Urothelium cell line (cell line): ENCODE measurements at regions not wholly inside any gene's neighbourhood (a gene's known extent, or its start where the extent isn't known, plus 50 kb on each side); places are given as distances from the start of the nearest gene placed in this dataset.
A peak's percentile ranks its signal among the peaks of the same experiment; 100 is the strongest.
"Not testable (repeated sequence)": the region's sequence is repeated elsewhere in the genome, so short reads cannot be mapped to it uniquely, and the experiment has no call there.

Experiments
- DNase-seq: peaks from one replicate; pipeline ENCODE4 v3.0.0; 2011; ENCODE audit warnings: low spot score, mixed read lengths
- FAIRE-seq: peaks from 2 replicates; lab custom pipeline; 2011; peaks lifted over from hg19 to GRCh38; lab: Jason Lieb, UNC

DNA sequence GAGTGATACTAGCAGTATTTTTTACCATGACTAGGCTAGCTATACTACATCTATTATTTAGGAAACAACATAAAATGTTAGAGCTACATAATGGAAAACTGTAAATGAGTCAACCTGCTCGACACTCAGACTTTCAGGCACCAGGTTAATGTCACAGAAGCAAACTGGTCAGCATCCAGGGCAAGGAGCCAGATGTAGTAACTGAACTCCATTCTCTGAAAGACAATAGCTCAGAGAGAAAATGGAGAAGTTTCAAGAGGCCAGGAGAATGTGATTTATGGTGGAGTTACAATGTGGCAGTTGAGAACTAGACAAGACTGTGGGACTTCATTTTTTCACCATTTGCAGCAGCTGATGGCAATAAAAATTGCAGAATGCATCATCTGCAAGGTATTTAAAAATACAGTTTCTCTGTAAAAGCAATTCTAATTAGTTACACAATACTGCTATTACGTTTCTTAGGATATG, 342.7 kb upstream of the PABPC4L start:
- DNase-seq (peak; percentile 10), FAIRE-seq (no peak)

GRCh38 chr4:134540588-134540987, 339.0 kb upstream of the PABPC4L start:
- no peak for DNase-seq
- no peak for FAIRE-seq

DNA sequence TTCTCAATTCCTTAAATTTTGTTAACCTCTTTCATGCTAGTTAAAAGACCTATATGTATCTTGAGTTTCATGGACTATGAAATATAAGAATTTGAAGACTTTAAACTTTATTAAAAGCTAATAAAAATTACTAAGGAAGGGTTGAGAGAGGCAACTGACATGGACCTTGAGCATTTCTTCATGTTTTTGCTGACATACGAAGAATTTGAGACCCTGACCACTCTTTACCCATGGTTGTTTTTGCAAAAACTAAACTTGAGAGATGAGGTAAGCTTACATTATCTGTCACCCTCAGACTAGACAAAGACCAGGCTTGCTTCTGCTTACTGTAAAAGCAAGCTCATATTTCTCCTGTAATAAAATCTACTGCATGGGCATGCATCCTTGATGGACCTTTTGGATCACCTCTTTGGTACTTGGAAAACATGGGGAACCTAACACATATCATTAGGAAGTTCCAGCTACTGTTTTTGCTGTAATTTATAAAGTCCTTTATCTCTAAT, 338.2 kb upstream of the PABPC4L start:
- FAIRE-seq, result no peak
- DNase-seq, result no peak

GRCh38 chr4:134537701-134538100, 336.1 kb upstream of the PABPC4L start:
- FAIRE-seq (no peak), DNase-seq (no peak)

- DNase-seq (no peak), FAIRE-seq (no peak)
Measured at GRCh38 chr4:134533068-134533467, 331.5 kb upstream of the PABPC4L start.

DNA sequence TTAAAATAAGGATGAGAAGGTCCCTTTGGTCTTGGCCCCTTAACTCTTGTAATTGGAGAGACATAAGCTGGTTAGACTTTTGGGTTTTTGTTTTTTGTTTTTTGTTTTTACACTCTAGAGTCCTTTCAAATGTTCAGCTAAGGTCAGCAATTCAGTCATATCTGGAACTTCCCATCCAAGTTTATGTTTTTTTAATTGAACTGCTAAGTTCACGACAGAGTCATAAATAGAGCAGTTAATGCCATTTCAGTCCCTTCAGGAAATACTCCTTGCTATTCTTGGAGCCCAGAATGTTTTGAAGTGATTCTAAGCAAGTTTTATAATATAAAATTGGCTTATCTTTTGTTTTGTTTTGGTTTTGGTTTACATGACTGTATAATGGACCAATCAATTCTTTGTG, 329.4 kb upstream of the PABPC4L start:
- FAIRE-seq (no peak), DNase-seq (no peak)

DNA sequence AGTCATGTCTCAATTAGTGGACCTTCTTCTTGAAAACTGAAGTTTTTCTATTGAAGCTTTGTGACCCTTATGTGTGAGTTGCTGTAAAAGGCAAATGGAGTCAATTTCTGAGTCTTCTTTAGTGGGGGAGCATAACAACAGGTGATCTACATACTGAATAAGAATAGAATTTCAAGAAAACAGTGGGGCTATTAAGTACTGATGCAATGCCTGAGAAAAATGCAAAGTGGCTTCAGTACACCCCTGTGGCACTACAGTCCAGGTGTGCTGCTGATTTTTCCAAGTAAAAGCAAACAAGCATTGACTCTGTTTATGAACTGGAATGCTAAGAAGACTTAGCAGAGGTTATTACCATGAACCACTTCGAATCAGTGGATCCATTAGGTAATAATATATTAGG, 328.0 kb upstream of the PABPC4L start:
- FAIRE-seq (no peak), DNase-seq (no peak)

DNA sequence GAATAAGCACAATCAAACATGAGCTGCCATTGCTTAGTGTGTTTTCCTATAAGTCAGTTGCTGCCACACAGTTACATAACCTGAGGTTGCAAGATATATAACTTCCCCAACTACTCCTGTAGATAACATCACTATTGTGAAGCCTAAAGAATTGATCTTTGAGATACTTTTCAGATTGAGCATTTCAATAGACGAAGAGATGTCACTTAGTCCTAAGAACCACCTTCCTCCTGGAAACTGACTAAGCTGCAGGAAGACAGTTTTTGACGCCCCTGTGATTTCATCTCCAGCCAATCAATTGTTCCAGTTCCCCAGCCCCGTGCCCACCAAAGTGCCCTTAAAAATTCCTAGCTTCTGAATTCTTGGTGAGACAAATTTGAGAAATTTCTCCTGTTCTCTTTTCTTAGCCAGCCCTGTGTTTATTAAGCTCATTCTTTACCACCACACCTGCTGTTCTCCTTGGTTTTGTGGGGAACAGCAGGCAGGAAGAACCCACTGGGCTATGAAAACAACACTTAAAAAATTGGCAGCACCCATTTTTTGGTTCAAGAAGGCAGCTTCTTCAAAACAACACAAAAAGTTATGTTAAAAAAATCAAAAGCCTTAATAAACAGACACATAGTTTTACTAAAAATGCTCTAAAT, 317.1 kb upstream of the PABPC4L start:
- no peak for FAIRE-seq

DNA sequence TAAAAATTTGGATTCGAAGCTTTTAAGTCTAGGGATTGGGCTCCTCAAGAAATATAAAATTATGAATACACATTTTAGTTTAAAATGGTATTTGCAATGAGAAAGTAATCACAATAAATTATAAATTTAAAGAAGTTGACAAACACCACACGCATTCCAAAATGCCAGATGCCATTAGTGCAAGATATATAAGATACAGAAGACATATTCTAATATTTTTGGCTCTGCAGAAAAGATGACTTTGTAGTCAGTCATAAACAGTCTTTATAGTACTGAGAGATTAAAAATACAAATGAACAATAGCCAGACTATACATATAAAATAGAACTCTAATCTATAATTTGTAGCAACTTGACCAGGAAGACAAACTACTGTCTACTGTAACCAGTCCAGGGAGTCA, 309.0 kb upstream of the PABPC4L start:
- FAIRE-seq, result no peak

More for the DNA sequence above, 317.1 kb upstream of the PABPC4L start:
- DNase-seq, result no peak

GRCh38 chr4:134505511-134505910, 303.9 kb upstream of the PABPC4L start:
- DNase-seq (no peak), FAIRE-seq (no peak)

More for the DNA sequence above, 309.0 kb upstream of the PABPC4L start:
- DNase-seq, result no peak

GRCh38 chr4:134501973-134502643, 300.5 kb upstream of the PABPC4L start:
- FAIRE-seq (no peak), DNase-seq (no peak)

GRCh38 chr4:134501488-134501887, 299.9 kb upstream of the PABPC4L start:
- FAIRE-seq, DNase-seq: not testable (repeated sequence)

- DNase-seq (no peak), FAIRE-seq (no peak)
Measured at GRCh38 chr4:134499074-134499473, 297.5 kb upstream of the PABPC4L start.

GRCh38 chr4:134490863-134491262, 289.3 kb upstream of the PABPC4L start:
- DNase-seq (no peak), FAIRE-seq (no peak)

DNA sequence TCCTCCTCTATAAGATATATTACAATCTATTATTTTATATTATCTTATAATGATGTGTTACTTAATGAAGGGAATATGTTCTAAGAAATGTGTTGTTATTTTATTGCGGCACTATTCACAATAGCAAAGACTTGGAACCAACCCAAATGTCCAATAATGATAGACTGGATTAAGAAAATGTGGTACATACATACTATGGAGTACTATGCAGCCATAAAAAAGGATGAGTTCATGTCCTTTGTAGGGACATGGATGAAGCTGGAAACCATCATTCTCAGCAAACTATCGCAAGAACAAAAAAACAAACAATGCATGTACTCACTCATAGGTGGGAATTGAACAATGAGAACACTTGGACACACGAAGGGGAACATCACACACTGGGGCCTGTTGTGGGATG, 281.9 kb upstream of the PABPC4L start:
- DNase-seq, FAIRE-seq: not testable (repeated sequence)

- FAIRE-seq (no peak), DNase-seq (no peak)
Measured at GRCh38 chr4:134471569-134471968, 270.0 kb upstream of the PABPC4L start.

- no peak for FAIRE-seq
- no peak for DNase-seq
Measured at GRCh38 chr4:134470544-134470943, 269.0 kb upstream of the PABPC4L start.

GRCh38 chr4:134465417-134465816, 263.8 kb upstream of the PABPC4L start:
- FAIRE-seq, result no peak
- DNase-seq, result no peak

DNA sequence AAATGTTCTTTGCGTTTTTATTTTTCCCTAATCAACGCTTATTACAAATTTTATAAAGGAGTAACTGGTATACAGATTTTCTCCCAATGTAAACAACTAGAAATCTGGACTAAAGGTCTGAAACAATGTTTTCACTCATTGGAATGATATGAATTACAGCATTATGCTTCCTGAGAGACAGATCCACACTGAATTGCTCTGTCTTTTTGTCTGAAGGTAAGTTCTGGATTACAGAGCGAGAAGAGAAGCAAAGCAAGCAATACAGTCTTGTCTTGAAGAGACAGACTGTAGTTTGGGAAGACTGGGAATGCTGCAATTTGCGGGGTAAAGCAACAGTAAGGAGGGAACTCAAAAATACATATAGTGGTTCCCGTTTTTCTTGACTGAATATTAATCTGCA, 262.2 kb upstream of the PABPC4L start:
- no peak for DNase-seq
- no peak for FAIRE-seq

- DNase-seq (no peak), FAIRE-seq (no peak)
Measured at GRCh38 chr4:134426821-134427220, 225.2 kb upstream of the PABPC4L start.

- no peak for DNase-seq
- FAIRE-seq, result no peak
Measured at GRCh38 chr4:134425756-134426155, 224.2 kb upstream of the PABPC4L start.

GRCh38 chr4:134422776-134423175, 221.2 kb upstream of the PABPC4L start:
- FAIRE-seq, result no peak

More at GRCh38 chr4:134422776-134423175, 221.2 kb upstream of the PABPC4L start:
- DNase-seq, result no peak
